GM23338 (cell line): ENCODE measurements at regions not wholly inside any gene's neighbourhood (a gene's known extent, or its start where the extent isn't known, plus 50 kb on each side); places are given as distances from the start of the nearest gene placed in this dataset.

Experiments used
- ATAC-seq: fragments of 200-7000 bp; cut with Tn5 transposase; 3 replicates; pipeline ENCODE4 v1.9.1; 2020
- DNase-seq: peaks from one replicate; pipeline ENCODE4 v3.0.0-alpha.2; 2015; ENCODE audit warnings: low spot score
- H2AFZ ChIP-seq: fragments of 200-600 bp; sonication (generic); 2 replicates; pipeline ENCODE4 v1.8.0; 2016; ENCODE audit warnings: antibody characterized with exemption, mild to moderate bottlenecking, moderate library complexity
- H3F3A ChIP-seq: fragments of 200-600 bp; sonication (generic); replicated peaks from 2 replicates; pipeline ENCODE4 v1.8.0; 2017; ENCODE audit warnings: antibody characterized with exemption, mixed run types, low read depth
- H3K27ac ChIP-seq: fragments of 200-600 bp; sonication (generic); 2 replicates; pipeline ENCODE4 v1.6.1; 2016; ENCODE audit warnings: low read depth
- H3K27me3 ChIP-seq: fragments of 200-600 bp; sonication (generic); 2 replicates; pipeline ENCODE4 v1.8.0; 2016; ENCODE audit warnings: mild to moderate bottlenecking, mixed run types, moderate library complexity; ENCODE audit not compliant: insufficient read depth
- H3K36me3 ChIP-seq: fragments of 200-600 bp; sonication (generic); 2 replicates; pipeline ENCODE4 v1.8.0; 2016; ENCODE audit warnings: mild to moderate bottlenecking; ENCODE audit not compliant: insufficient read depth
- H3K4me1 ChIP-seq: fragments of 200-600 bp; sonication (generic); 2 replicates; pipeline ENCODE4 v1.8.0; 2016; ENCODE audit warnings: mild to moderate bottlenecking, moderate library complexity; ENCODE audit not compliant: insufficient read depth
- H3K4me2 ChIP-seq: fragments of 200-600 bp; sonication (generic); 2 replicates; pipeline ENCODE4 v1.7.1; 2017; ENCODE audit warnings: mixed run types
- H3K4me3 ChIP-seq: fragments of 200-600 bp; sonication (generic); 2 replicates; pipeline ENCODE4 v1.6.1; 2016; ENCODE audit warnings: mixed run types
- H3K79me2 ChIP-seq: fragments of 200-600 bp; sonication (generic); replicated peaks from 2 replicates; pipeline ENCODE4 v1.8.0; 2017; ENCODE audit warnings: mild to moderate bottlenecking; ENCODE audit not compliant: insufficient read depth
- H3K9me2 ChIP-seq: fragments of 200-600 bp; sonication (generic); 2 replicates; pipeline ENCODE4 v1.8.0; 2017; ENCODE audit not compliant: insufficient read depth
- H4K20me1 ChIP-seq: fragments of 200-600 bp; sonication (generic); replicated peaks from 2 replicates; pipeline ENCODE4 v1.8.0; 2017; ENCODE audit warnings: mild to moderate bottlenecking; ENCODE audit not compliant: insufficient read depth
- H3K27ac Mint-ChIP-seq: 2 replicates; pipeline ENCODE4 v1.8.0; 2020; ENCODE audit warnings: inconsistent platforms, mild to moderate bottlenecking, moderate library complexity, mixed read lengths
- H3K27me3 Mint-ChIP-seq: 3 replicates; pipeline ENCODE4 v1.8.0; 2022; ENCODE audit warnings: low read depth, mild to moderate bottlenecking, moderate library complexity, mixed read lengths, inconsistent platforms; ENCODE audit not compliant: insufficient read depth, poor library complexity
- H3K36me3 Mint-ChIP-seq: 3 replicates; pipeline ENCODE4 v1.8.0; 2021; ENCODE audit warnings: low read depth, mild to moderate bottlenecking, inconsistent platforms, moderate library complexity, mixed read lengths
- H3K4me1 Mint-ChIP-seq: 3 replicates; pipeline ENCODE4 v1.8.0; 2020; ENCODE audit warnings: mild to moderate bottlenecking, inconsistent platforms, mixed read lengths
- H3K4me3 Mint-ChIP-seq: 3 replicates; pipeline ENCODE4 v1.8.0; 2021; ENCODE audit warnings: moderate library complexity, mild to moderate bottlenecking, inconsistent platforms, mixed read lengths
- H3K9me3 Mint-ChIP-seq: 3 replicates; pipeline ENCODE4 v1.8.0; 2020; ENCODE audit warnings: moderate library complexity, mild to moderate bottlenecking, inconsistent platforms, mixed read lengths
- CREB1 ChIP-seq: fragments of 250-450 bp; sonication (Bioruptor Pico); IDR thresholded peaks from 2 replicates; pipeline ENCODE4 v1.5.0; 2020; ENCODE audit warnings: low read depth, mild to moderate bottlenecking, moderate library complexity
- CTCF ChIP-seq, 2 experiments: fragments of 200-600 bp in 1 of 2; sonication (generic) in 1 of 2; conservative IDR thresholded peaks; 2 replicates each; pipeline versions ENCODE4 v1.5.1 to v1.6.1; 2016 to 2017; ENCODE audit warnings: antibody characterized with exemption in 2 of 2, low read depth in 2 of 2, mild to moderate bottlenecking in 2 of 2, moderate library complexity in 1 of 2
- ETS1 ChIP-seq: IDR thresholded peaks from 2 replicates; pipeline ENCODE4 v1.6.1; 2016; ENCODE audit warnings: antibody characterized with exemption
- EZH2phosphoT487 ChIP-seq: fragments of 200-600 bp; sonication (generic); IDR thresholded peaks from one replicate; pipeline ENCODE4 v1.8.1; 2018; ENCODE audit warnings: antibody characterized with exemption; ENCODE audit not compliant: unreplicated experiment
- NANOG ChIP-seq: IDR thresholded peaks from 2 replicates; pipeline ENCODE4 v1.6.1; 2016; ENCODE audit warnings: antibody characterized with exemption, borderline replicate concordance
- POLR2AphosphoS5 ChIP-seq: IDR thresholded peaks from 2 replicates; pipeline ENCODE4 v1.6.1; 2016; ENCODE audit warnings: antibody characterized with exemption, low read depth
- REST ChIP-seq: IDR thresholded peaks from one replicate; pipeline ENCODE4 v1.6.1; 2018; ENCODE audit warnings: antibody characterized with exemption; ENCODE audit not compliant: unreplicated experiment
- ZNF114 ChIP-seq: fragments of 250-450 bp; sonication (Bioruptor Pico); IDR thresholded peaks from 2 replicates; pipeline ENCODE4 v1.5.0; 2020; ENCODE audit warnings: mild to moderate bottlenecking, moderate library complexity
- ZNF331 ChIP-seq: fragments of 250-450 bp; sonication (Bioruptor Pico); IDR thresholded peaks from 2 replicates; pipeline ENCODE4 v1.5.0; 2020; ENCODE audit warnings: low read depth, mild to moderate bottlenecking, moderate library complexity

GRCh38 chr12:25769082-25769945 is 189.2 kb upstream of the RASSF8 start:
- Histone ChIP-seq H3K27ac (no peak overlapping the region), H3K4me1 (peaks cover 4% of the 10 kb centered on the region; the same call in 1 of the 2 replicates), H3K9me2 (no peaks in the 10 kb centered on the region; the same call in 1 of the 2 replicates), H3K4me2 (no peak overlapping the region), H3F3A (no peaks in the 10 kb centered on the region), H3K79me2 (no peaks in the 10 kb centered on the region), H3K27me3 (no peaks in the 10 kb centered on the region), H2AFZ (no peak overlapping the region), H3K4me3 (no peak overlapping the region), H3K36me3 (no peaks in the 10 kb centered on the region), H4K20me1 (no peaks in the 10 kb centered on the region)
- Mint-ChIP-seq H3K4me3 (no peak overlapping the region), H3K36me3 (no peaks in the 10 kb centered on the region), H3K27me3 (no peaks in the 10 kb centered on the region), H3K4me1 (peaks cover 4% of the 10 kb centered on the region; the same call in 2 of the 3 replicates), H3K27ac (no peak overlapping the region), H3K9me3 (no peaks in the 10 kb centered on the region)
- ATAC-seq: no peak
- no peak for TF ChIP-seq CTCF (conservative IDR thresholded peaks at IDR 0.05; ENCODE audit: low read depth in 2 of 2)
- no peak for TF ChIP-seq ZNF331 (CRISPR knock-in tag)
- no peak for TF ChIP-seq NANOG
- no peak for TF ChIP-seq REST
- no peak for TF ChIP-seq CREB1 (CRISPR knock-in tag)
- no peak for TF ChIP-seq EZH2phosphoT487
- TF ChIP-seq ZNF114 (CRISPR knock-in tag): no peak
- no peak for TF ChIP-seq POLR2AphosphoS5
- no peak for TF ChIP-seq ETS1
- no peak for DNase-seq
